Heart left ventricle (tissue), 16 donors: ENCODE measurements at regions not wholly inside any gene's neighbourhood (a gene's known extent, or its start where the extent isn't known, plus 50 kb on each side); places are given as distances from the start of the nearest gene placed in this dataset.

ENCODE experiments used
- ATAC-seq, 4 donors: fragments of 200-7000 bp; cut with Tn5 transposase; one replicate each; pipeline ENCODE4 v1.9.1; 2020 to 2022; ENCODE audit warnings: moderate library complexity in 4 of 4, mild to moderate bottlenecking in 3 of 4, moderate number of reproducible peaks in 1 of 4
- DNase-seq, 5 donors: peaks; one replicate each; pipeline ENCODE4 v3.0.0-alpha.2; 2020
- H3K27ac ChIP-seq, 12 donors: fragments of 200-600 bp; sonication (generic) in 4 of 12; one replicate each; pipeline versions ENCODE4 v1.5.0 to v1.8.0; 2016 to 2022; ENCODE audit warnings: mild to moderate bottlenecking in 2 of 12
- H3K27me3 ChIP-seq, 9 donors: fragments of 200-600 bp; sonication (generic) in 2 of 9; one replicate each; pipeline versions ENCODE4 v1.5.1 to v1.8.0; 2016 to 2022; ENCODE audit warnings: mild to moderate bottlenecking in 3 of 9
- H3K36me3 ChIP-seq, 9 donors: fragments of 200-600 bp; sonication (generic) in 2 of 9; one replicate each; pipeline versions ENCODE4 v1.5.0 to v1.8.0; 2018 to 2022; ENCODE audit warnings: mild to moderate bottlenecking in 2 of 9
- H3K4me1 ChIP-seq, 12 donors: fragments of 200-600 bp; sonication (generic) in 4 of 12; one replicate each; pipeline versions ENCODE4 v1.5.0 to v1.8.0; 2016 to 2022; ENCODE audit warnings: mild to moderate bottlenecking in 3 of 12
- H3K4me3 ChIP-seq, 12 donors: fragments of 200-600 bp; sonication (generic) in 4 of 12; one replicate each; pipeline versions ENCODE4 v1.5.0 to v1.8.0; 2017 to 2022; ENCODE audit warnings: mild to moderate bottlenecking in 9 of 12, moderate library complexity in 4 of 12
- H3K9me3 ChIP-seq, 12 donors: fragments of 200-600 bp; sonication (generic) in 4 of 12; one replicate each; pipeline versions ENCODE4 v1.5.0 to v1.8.0; 2016 to 2022; ENCODE audit warnings: mild to moderate bottlenecking in 1 of 12
- POLR2A ChIP-seq, 2 donors: fragments of 450-650 bp; IDR thresholded peaks; one replicate each; pipeline ENCODE4 v1.6.1; 2017; ENCODE audit warnings: antibody characterized with exemption in 2 of 2, mild to moderate bottlenecking in 2 of 2, moderate library complexity in 2 of 2
- WGBS, 4 donors: extraction: QIAGEN DNeasy Blood & Tissue Kit in 2 of 4; methylation state at CpG; one replicate each; pipeline versions ENCODE4 v1.1.5 to v1.1.7; 2013 to 2018; 5-methylcytosine and 5-hydroxymethylcytosine counted together
- intact Hi-C, 10 donors: fragments of 100-400 bp; cut with DNase I; formaldehyde crosslinking; loops; one replicate each; pipeline versions ENCODE4 v1.11.1 to v1.14.2; 2022
- TF ChIP-seq, protein P1 (sequence below), 12 donors: fragments of 200-600 bp; sonication (generic) in 4 of 12; IDR thresholded peaks; one replicate each; pipeline versions ENCODE4 v1.5.0 to v1.8.0; 2018 to 2022; ENCODE audit warnings: antibody characterized with exemption in 12 of 12, mild to moderate bottlenecking in 5 of 12
- donor health status: ischemic (EF 13 %, LVEDD 7.1; RV severe dilation, severe dysfunction).
- donor health status: healthy with polysubstance abuse.
- donor health status: DM: no; HTN: yes; CAD: no.
- donor health status: DM: no; HTN: no; CAD: no.
- donor health status: ischemic (EF 25% LVEDD 6.9; RV normal size, moderate dysfunction).
- donor health status: ischemic (EF 25% LVEDD 5.7; RV mildly dilated, moderate dysfunction).
- donor health status: healthy.
- donor health status: DM: yes; HTN: yes; CAD: no.
- donor health status: ischemic (EF 35%, LVEDD 5.7; RV mildly dilated, moderate dysfunction).
- donor health status: nonischemic (EF 11% LVEDD 7.7; RV severe dilation, severe dysfunction).
- donor health status: DM: yes; HTN: yes; CAD: no.
- donor health status: PGD.
- donor health status: ischemic (EF 29% LVEDD 5.4; RV normal size, mild dysfunction).
- donor health status: nonischemic (EF 23%, LVEDD 6.1; RV moderate dilation, normal function).

- intact Hi-C loops = no loop called here
- Histone ChIP-seq H3K4me3 (no peak overlapping the region), H3K27ac (no peak overlapping the region), H3K4me1 (peaks cover 0 to 43% (median 17%) of the 10 kb centered on the region in 12 donors), H3K36me3 (no peaks in the 10 kb centered on the region), H3K9me3 (no peaks in the 10 kb centered on the region), H3K27me3 (no peaks in the 10 kb centered on the region)
- 96 to 99% (median 97%) methylated on average over 4 of the region's 4 CpGs for WGBS, 4 donors
- TF ChIP-seq, protein P1, sequence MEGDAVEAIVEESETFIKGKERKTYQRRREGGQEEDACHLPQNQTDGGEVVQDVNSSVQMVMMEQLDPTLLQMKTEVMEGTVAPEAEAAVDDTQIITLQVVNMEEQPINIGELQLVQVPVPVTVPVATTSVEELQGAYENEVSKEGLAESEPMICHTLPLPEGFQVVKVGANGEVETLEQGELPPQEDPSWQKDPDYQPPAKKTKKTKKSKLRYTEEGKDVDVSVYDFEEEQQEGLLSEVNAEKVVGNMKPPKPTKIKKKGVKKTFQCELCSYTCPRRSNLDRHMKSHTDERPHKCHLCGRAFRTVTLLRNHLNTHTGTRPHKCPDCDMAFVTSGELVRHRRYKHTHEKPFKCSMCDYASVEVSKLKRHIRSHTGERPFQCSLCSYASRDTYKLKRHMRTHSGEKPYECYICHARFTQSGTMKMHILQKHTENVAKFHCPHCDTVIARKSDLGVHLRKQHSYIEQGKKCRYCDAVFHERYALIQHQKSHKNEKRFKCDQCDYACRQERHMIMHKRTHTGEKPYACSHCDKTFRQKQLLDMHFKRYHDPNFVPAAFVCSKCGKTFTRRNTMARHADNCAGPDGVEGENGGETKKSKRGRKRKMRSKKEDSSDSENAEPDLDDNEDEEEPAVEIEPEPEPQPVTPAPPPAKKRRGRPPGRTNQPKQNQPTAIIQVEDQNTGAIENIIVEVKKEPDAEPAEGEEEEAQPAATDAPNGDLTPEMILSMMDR (IDR thresholded peaks at IDR 0.05) = no peak
- no peak for TF ChIP-seq POLR2A (IDR thresholded peaks at IDR 0.05)
- no peak for DNase-seq
- no peak for ATAC-seq
These were observed 94.5 kb upstream of the MKLN1 start for GRCh38 chr7:131233193-131233592.

DNA sequence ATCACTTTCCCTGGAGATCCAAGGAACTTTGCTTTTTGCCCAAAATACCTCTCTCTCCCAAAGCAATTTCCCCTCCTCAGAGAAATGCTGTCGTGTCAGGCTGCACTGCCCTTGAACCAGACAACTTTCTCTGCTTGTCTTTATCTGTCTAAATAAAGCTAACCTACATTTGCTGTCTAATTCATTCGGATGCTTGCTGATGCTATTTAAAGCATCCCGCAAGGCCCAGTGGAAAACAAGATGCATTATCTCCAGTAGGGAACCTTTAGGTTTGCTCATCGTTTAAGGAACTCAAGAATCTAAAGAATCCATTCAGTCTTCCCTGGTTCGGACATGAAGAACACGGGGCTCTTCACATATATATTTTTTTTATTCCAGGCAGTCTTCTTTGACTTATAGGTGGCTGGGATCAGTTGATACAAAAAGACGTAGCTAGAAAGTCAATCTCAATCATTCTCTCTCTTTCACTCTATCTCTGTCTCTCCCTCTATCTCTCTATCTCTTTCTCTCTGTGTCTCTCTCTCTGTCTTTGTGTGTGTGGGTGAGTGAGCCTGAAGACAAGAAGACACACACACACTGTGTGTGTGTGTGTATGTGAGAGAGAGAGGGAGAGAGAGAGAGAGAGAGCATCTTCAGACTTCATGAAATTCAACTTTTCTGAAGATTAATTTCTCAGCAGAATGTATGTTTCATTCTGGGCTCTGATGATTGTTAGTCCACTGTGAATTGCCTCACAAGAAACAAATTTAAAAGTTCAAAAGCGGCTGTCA is 92.8 kb upstream of the MKLN1 start:
- DNase-seq (no peak), ATAC-seq (peak; percentile 45 to 61 (median 50))
- TF ChIP-seq, protein P1 (IDR thresholded peaks at IDR 0.05) = no peak
- no peak for TF ChIP-seq POLR2A (IDR thresholded peaks at IDR 0.05)
- Histone ChIP-seq H3K4me3 (no peak overlapping the region), H3K27me3 (no peaks in the 10 kb centered on the region), H3K27ac (peak overlapping the region in 10 of 12 donors; percentile 8 to 65 (median 34)), H3K4me1 (peaks cover 0 to 50% (median 17%) of the 10 kb centered on the region in 12 donors), H3K9me3 (no peaks in the 10 kb centered on the region), H3K36me3 (no peaks in the 10 kb centered on the region)
- 36 to 40% (median 40%) methylated on average over 8 of the region's 8 CpGs for WGBS, 4 donors
- intact Hi-C loops = loop anchor here in 1 of 10 donors (5.0 kb wide), 1 partner anchor 123 kb away; no protein-coding TSS in a partner anchor

DNA sequence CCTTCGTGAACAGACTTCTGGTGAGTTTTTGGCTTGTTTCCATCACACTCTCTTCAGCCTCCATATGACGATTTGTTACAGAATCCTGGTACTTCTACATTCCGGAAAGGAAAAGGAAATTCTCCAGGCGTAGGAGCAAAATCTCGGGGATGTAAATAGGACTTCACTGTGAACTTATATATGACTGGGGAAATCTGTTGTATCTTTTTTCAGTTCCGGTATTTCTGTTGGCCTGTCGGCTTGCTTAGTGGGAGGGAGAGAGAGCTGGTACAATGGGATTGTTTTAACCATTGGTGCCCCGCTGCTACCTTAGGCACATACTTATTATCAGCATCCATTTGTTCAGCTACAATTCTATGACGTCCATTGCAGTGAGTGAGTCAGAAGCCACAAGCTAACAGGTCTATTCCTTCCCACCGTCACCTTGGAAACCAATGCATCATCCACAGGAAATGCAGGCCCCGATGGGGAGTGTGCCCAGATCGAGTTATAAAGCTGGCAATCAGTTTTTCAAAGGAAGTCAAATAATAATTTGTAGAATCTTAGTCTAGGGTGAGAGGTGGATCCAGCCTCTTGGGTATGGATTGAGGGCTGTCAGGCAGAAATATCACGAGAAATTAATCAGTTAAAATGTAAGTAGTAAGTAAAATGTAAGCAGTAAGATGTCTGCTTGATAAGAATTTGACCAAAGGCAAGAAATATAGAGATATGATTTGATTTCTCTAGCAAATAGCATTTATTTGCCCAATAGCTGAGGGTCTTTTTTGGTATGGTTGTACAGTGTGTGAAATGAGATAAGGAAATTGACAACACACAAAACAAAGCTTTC is 92.0 kb upstream of the MKLN1 start:
- TF ChIP-seq, protein P1 (IDR thresholded peaks at IDR 0.05) = no peak
- TF ChIP-seq POLR2A (IDR thresholded peaks at IDR 0.05) = no peak
- H3K27me3 ChIP-seq = no peaks in the 10 kb centered on the region
- ATAC-seq (peak; percentile 25 to 76 (median 69)), DNase-seq (peak in 2 of 5 donors; percentile 43 to 60)
- H3K27ac ChIP-seq = peak overlapping the region in 6 of 12 donors; percentile 15 to 65 (median 34)
- no peaks in the 10 kb centered on the region for H3K36me3 ChIP-seq
- no peaks in the 10 kb centered on the region for H3K9me3 ChIP-seq
- H3K4me1 ChIP-seq = peaks cover 0 to 47% (median 17%) of the 10 kb centered on the region in 12 donors
- 36 to 44% (median 42%) methylated on average over 13 of the region's 13 CpGs for WGBS, 4 donors
- intact Hi-C loops = loop anchor here in 1 of 10 donors (5.0 kb wide), 1 partner anchor 123 kb away; no protein-coding TSS in a partner anchor
- no peak overlapping the region for H3K4me3 ChIP-seq

DNA sequence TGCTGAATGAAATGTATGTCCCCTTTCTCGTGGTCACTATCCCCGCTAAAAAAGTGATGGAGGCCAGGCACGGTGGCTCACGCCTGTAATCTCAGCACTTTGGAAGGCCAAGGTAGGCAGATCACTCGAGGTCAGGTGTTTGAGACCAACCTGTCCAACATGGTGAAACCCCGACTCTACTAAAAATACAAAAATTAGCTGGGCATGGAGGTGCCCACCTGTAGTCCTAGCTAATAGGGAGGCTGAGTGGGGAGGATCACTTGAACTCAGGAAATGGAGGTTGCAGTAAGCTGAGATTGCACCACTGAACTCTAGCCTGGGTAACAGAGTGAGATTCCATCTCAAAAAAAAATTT is 91.4 kb upstream of the MKLN1 start:
- H3K27me3 ChIP-seq = no peaks in the 10 kb centered on the region
- H3K27ac ChIP-seq = peak overlapping the region in 1 of 12 donors; percentile 23
- DNase-seq (no peak), ATAC-seq (no peak)
- peaks cover 0 to 41% (median 17%) of the 10 kb centered on the region in 12 donors for H3K4me1 ChIP-seq
- no peaks in the 10 kb centered on the region for H3K36me3 ChIP-seq
- WGBS, 4 donors = 91 to 93% (median 91%) methylated on average over 6 of the region's 6 CpGs
- intact Hi-C loops = loop anchor here in 1 of 10 donors (5.0 kb wide), 1 partner anchor 124 kb away; no protein-coding TSS in a partner anchor
- TF ChIP-seq POLR2A (IDR thresholded peaks at IDR 0.05) = no peak
- TF ChIP-seq, protein P1 (IDR thresholded peaks at IDR 0.05) = no peak
- H3K4me3 ChIP-seq = no peak overlapping the region
- H3K9me3 ChIP-seq = no peaks in the 10 kb centered on the region
